H54 (cell line): ENCODE measurements at regions not wholly inside any gene's neighbourhood (a gene's known extent, or its start where the extent isn't known, plus 50 kb on each side); places are given as distances from the start of the nearest gene placed in this dataset.
"Not testable (repeated sequence)": the region's sequence is repeated elsewhere in the genome, so short reads cannot be mapped to it uniquely, and the experiment has no call there.

Source experiments
- DNase-seq: peaks from one replicate; pipeline ENCODE4 v3.0.0; 2011; ENCODE audit warnings: low spot score, mixed read lengths; ENCODE audit not compliant: insufficient read length
- FAIRE-seq: peaks from 3 replicates; lab custom pipeline; 2011; peaks lifted over from hg19 to GRCh38; lab: Jason Lieb, UNC
- POLR2A ChIP-seq: IDR thresholded peaks from 2 replicates; pipeline ENCODE4 v1.6.1; 2011; ENCODE audit warnings: low read depth, mild to moderate bottlenecking, low read length

DNA sequence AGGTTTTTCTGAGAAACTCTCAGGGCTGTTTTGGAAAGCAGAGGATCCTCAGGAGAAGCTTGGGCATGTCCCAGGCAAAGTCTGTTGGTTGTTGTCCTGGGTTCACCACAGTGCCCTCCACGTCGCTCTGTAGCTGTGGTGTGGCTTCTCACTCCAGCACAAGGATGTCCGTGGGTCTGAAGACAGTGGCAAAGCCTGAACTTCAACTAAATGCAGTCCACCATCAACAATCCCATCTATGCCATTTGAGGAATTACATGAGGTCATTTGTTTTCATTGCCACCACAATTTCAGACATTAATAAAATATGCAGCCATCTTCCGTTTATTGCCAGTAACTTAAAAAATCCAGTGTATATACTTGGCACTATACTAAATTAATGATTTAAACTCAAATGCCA lies 272.1 kb downstream of the LRIG3 start:
- no peak for FAIRE-seq
- DNase-seq = no peak
- TF ChIP-seq POLR2A = no peak

GRCh38 chr12:58651850-58652249 lies 268.5 kb downstream of the LRIG3 start:
- DNase-seq (no peak), FAIRE-seq (no peak)
- no peak for TF ChIP-seq POLR2A

DNA sequence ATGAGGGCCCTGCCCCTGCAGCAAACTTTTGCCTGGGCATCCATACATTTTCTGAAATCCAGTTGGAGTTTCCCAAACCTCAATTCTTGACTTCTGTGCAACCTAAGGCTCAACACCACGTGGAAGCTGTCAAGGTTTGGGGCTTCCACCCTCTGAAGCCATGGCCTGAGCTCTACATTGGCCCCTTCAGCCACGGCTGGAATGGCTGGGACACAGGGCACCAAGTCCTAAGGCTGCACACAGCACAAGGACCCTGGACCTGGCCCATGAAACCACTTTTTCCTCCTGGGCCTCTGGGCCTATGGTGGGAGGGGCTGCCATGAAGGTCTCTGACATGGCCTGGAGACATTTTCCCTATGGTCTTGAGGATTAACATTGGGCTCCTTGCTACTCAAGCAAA lies 266.3 kb downstream of the LRIG3 start:
- no peak for DNase-seq
- FAIRE-seq = no peak
- TF ChIP-seq POLR2A = no peak

- FAIRE-seq = no peak
- no peak for DNase-seq
- no peak for TF ChIP-seq POLR2A
These were observed 264.9 kb downstream of the LRIG3 start for GRCh38 chr12:58655375-58655774.

- TF ChIP-seq POLR2A = no peak
- FAIRE-seq = no peak
- no peak for DNase-seq
These were observed 263.9 kb downstream of the LRIG3 start for GRCh38 chr12:58656254-58657009.

GRCh38 chr12:58657190-58657589 lies 263.1 kb downstream of the LRIG3 start:
- FAIRE-seq (no peak), DNase-seq (no peak)
- TF ChIP-seq POLR2A = no peak

DNA sequence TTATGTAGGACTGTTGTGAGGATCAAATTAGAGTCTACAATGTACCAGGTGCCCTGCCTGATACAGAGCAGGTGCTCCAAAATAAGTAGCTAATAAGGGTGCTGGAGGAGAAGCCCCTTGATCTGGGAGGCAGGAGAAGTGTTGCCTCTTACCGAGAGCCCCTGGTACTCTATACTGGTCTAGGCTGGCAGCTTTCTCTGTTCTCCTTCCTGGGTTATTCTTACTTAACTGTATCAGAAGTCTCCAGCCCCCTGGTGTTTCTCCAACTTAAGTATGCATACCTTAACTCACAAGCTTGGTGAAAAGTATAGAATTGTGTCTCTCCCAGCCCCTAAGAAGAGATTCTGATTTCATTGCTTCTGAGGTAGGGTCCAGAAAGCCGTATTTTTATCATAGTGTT lies 254.9 kb downstream of the LRIG3 start:
- no peak for TF ChIP-seq POLR2A
- FAIRE-seq = no peak
- no peak for DNase-seq

DNA sequence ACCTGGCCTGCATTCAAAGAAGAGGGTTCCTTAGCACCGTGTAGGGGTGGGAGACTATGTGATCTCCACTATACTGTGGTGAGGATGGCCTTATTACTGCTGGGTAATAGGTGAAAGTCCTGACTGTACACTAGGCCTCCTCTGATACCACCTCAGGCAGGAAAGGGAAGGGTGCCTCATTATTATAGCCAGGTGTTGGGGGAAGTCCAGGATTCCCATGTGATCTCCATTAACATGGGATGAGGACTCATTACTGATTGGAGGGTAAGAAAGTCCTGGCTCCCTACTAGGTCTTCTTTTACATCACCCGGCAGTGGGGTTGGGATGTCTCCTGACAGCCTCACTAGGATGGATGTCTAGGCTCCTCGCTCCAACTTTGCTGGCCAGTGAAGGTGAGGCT lies 252.1 kb downstream of the LRIG3 start:
- TF ChIP-seq POLR2A = no peak
- FAIRE-seq = no peak
- DNase-seq = no peak

DNA sequence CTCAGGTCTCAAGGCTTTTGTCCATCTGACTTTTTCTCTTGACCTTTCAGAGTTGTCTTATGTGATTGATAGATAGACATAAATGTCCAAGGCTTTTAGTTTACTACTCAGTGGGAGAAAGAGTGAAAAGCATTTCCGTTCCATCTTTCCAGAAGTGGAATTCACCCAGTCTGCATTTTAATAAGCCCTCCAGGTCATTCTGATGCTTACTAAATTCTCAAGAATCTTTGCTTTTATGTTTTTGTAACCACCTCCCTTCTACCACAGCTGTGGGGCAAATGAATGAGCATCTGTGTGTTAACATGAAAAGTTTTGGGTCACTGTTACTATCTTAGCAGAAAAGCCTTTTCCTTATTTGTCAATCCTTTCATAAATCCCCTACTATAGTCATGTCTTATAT lies 251.4 kb downstream of the LRIG3 start:
- TF ChIP-seq POLR2A = no peak
- DNase-seq = no peak
- FAIRE-seq = no peak

DNA sequence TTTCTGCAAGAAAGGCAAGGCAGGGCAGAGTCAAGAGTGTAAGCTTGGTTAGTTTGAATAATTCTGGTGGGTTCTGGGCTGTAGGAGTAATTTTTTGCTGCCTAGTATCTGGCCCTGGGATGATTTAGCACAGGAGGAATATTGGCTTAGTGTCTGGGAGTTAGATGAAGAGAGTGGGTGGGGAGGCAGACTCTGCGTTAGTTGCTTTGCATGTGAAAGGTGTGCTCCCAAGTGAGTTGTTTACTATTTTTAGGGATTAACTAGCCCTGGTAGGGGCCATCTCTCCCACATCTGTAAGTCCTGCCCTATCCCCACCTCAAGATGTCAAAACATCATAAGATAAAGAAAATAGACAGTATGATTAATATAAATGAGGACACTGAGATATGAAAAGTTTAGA lies 249.7 kb downstream of the LRIG3 start:
- no peak for TF ChIP-seq POLR2A
- FAIRE-seq (no peak), DNase-seq (no peak)

- no peak for TF ChIP-seq POLR2A
- no peak for FAIRE-seq
- no peak for DNase-seq
These were observed 249.1 kb downstream of the LRIG3 start for GRCh38 chr12:58671196-58671595.

GRCh38 chr12:58673021-58673420 lies 247.3 kb downstream of the LRIG3 start:
- FAIRE-seq (no peak), DNase-seq (no peak)
- TF ChIP-seq POLR2A = no peak

DNA sequence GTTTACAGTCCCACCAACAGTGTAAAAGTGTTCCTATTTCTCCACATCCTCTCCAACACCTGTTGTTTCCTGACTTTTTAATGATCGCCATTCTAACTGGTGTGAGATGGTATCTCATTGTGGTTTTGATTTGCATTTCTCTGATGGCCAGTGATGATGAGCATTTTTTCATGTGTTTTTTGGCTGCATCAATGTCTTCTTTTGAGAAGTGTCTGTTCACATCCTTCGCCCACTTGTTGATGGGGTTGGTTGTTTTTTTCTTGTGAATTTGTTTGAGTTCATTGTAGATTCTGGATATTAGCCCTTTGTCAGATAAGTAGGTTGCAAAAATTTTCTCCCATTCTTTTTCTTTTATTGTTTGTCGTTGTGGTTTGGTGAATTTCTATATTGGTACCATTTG lies 242.5 kb downstream of the LRIG3 start:
- FAIRE-seq = not testable (repeated sequence)

GRCh38 chr12:58678753-58679152 lies 241.6 kb downstream of the LRIG3 start:
- DNase-seq (no peak), FAIRE-seq (no peak)
- no peak for TF ChIP-seq POLR2A

More for the DNA sequence above, 242.5 kb downstream of the LRIG3 start:
- not testable (repeated sequence) for DNase-seq

DNA sequence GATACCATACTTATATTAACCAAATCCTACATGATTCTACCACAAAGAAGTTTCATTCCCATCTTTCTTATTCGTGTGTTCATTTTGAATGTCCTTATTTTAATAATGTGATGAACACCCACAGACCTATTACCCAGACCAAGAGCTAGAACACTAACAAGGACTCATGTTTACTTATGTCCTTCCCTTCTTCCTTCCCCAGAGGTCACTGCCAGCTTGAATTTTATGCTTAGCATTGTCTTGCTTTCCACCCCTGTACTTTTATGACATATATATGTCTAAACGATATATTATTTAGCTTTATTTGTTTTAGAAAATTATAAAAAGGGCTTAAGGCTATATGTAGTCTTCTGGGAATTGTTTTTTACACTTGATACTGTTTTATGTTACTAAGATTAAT lies 238.6 kb downstream of the LRIG3 start:
- no peak for DNase-seq
- no peak for FAIRE-seq
- no peak for TF ChIP-seq POLR2A
